HG03439 (cell line): ENCODE measurements at regions not wholly inside any gene's neighbourhood (a gene's known extent, or its start where the extent isn't known, plus 50 kb on each side); places are given as distances from the start of the nearest gene placed in this dataset.
"Not testable (repeated sequence)": the region's sequence is repeated elsewhere in the genome, so short reads cannot be mapped to it uniquely, and the experiment has no call there.

Experiments used
- ATAC-seq: cut with Tn5 transposase; IDR thresholded peaks from one replicate; pipeline ENCODE4 v1.9.1; 2021; ENCODE audit warnings: mild to moderate bottlenecking, moderate library complexity; ENCODE audit not compliant: unreplicated experiment

DNA sequence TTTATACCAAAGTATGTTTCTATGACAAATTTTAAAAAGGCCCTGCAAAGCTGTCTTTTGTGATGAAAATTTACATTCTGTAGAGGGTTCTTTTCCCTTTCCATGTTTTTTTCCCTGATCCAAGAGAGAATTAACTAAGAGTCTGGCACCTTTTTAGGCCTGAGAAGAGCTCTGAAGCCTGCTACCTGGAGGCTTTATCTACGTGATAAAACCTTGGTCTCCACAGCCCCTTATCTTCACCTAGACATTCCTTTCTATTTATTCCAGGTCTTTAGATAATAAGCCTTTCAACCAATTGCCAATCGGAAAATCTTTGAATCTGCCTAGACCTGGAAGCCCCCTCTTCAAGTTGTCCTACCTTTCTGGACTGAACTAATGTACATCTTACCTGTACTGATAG lies 774.1 kb upstream of the LRRTM1 start:
- no peak for ATAC-seq

DNA sequence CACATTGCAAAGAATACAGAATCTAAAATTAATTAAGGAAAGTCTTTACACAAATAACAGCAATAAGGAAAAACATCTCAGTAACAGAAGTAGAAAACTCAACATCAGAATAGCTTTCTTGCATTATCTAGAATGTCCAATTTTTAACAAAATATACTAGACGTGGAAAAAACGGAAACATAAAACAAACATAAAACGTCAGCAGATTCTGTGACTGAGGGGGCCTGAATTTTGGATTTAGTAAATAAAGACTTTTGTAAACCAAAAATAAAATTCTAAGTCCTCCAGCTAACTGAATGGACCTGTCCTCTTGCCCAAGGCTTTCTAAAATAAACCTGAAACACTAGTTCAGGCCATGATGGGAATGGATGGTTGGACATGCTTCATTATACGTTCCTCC lies 773.5 kb upstream of the LRRTM1 start:
- ATAC-seq: no peak

DNA sequence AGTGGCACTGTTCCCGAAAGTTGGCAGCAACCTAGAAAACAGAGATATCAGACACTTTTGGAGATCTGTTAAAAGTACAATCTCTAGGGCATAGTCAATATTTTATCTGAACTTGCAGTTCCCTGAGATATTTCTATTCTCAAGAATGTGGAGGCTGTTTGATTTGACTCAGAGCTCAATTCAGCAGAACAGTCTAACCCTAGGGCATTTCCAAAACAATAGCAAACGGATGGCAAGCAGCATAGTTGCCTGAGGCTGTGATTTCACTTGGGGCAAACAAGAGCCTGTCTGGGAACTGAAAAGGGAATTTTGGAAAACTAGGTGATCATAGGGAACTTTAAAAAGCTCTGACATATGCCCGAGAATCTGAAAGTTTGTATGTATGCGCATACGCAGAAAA lies 772.8 kb upstream of the LRRTM1 start:
- ATAC-seq: no peak

DNA sequence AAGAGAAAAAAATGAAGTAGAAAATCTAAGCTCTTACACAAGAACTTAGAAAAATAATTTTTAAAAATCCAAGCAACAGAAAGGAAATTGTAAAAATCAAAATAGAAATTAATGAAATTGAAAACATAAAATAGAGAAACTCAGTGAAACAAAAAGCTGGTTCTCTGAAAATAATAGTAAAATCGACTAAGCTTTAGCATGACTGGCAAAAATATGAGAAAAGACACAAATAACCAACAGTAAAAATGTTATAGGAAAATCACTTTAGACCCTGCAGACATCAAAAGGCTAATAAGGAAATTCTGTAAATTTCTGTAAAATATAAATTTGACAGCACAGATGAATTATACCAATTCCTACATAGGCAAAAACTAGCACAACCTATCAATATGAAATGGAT lies 768.9 kb upstream of the LRRTM1 start:
- no peak for ATAC-seq

DNA sequence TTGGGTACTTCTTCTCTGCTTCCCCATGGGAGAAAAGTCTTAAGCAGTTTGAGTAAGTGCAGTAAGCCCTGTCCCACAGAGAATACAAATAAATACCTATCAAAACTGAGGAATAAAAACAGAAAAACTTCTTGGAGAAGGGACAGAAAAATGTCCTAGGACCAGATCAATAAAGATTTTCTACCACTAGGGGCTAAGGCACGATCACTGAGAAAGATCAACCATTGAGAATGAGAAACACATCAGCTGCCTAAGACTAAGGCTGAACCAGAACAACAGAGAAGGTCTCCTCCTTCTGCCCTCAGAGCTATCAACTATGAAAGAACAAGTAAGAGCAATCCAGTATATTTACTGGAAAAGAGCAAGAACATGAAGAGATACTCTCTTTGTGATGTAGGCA lies 763.6 kb upstream of the LRRTM1 start:
- ATAC-seq: no peak

DNA sequence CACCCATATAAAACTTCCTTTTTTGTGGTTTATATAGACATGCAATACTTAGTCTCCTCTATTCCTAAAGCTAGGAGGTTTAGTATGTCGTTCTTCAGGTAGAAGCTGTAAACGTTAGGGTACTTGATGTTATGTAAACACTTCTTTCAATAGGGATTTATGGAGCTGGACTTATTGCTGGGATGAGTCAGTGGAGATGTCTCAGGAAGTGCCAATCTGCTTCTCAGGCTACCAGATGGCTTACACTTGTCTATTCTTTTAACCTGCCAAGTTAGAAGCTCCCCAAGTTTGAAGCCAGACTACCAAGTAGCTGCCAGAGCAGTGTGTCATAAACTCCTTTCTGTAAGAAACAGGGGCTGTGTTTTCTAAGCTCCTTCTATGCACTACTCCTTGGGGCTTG lies 756.5 kb upstream of the LRRTM1 start:
- no peak for ATAC-seq

DNA sequence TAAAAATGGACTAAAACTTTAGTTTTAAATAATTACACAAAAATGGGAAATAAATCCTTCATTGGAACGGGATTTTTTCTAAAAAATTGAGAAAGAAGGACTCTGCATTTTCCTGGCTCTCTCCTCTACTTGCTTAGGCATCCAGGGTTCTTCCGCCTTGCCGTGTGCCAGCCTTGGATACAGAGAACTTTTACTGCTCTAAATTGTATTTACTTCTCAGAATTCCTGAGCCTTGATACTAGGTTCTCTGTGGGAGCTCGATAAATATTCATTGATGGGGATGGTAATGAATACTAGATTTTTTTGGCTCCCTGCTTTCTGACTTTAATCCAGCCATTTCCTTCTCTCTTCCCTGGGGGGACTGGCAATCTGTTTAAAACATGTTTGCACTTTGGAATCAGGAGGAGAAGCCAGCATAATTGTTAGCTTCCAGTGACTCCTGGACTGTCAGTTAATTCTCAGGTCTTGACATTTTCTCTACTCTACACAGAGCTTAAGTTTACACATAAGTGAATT lies 746.1 kb upstream of the LRRTM1 start:
- no peak for ATAC-seq

DNA sequence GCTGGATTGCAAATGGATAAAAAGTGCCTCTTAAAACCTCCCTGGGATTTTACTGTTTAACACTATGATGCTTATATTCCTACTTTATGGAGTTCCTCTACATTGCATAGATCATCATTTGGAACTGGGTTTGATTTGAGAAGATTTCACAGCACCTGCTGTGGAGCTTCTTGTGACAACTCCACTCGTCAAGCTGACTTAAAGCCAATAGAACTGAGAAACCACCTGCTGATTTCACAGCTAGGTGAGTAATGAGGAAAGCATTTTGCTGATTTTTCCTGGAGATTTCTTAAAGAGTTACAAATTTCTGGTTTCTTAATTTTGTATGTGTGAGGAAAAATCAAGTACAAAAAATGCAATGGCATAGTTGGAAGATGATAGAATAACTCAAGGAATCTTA lies 739.1 kb upstream of the LRRTM1 start:
- no peak for ATAC-seq

DNA sequence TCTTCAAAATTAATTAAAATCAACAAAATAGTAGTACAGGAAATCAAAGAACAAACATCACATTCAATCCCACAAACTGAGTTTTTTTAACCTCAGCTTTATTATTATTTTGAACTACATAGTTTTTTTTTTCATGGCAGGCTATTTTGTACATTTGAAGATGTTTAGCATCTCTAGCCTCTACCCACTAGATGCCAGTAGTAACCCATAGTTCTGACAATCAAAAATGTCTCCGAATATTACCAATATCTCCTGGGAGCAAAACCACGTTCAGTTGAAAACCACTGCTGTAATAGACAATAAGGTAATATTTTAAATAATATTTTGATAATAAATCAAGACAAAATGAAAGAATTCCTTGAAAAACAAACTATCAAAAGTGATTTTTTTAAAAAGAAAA lies 702.6 kb upstream of the LRRTM1 start:
- no peak for ATAC-seq

DNA sequence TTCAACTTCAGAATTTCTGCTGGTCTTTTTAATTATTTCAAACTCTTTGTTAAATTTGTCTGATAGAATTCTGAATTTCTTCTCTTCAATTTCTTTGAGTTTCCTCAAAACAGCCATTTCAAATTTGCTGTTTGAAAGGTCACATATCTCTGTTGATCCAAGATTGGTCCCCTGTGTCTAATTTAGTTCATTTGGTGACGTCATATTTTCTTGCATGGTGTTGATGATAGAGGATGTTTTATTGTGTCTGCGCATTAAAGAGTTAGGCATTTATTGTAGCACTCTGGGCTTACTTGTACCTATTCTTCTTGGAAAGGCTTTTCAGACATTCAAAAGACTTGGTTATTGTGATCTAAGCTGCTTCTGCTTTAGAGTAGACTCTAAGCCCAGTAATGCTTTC lies 698.4 kb upstream of the LRRTM1 start:
- ATAC-seq: no peak

DNA sequence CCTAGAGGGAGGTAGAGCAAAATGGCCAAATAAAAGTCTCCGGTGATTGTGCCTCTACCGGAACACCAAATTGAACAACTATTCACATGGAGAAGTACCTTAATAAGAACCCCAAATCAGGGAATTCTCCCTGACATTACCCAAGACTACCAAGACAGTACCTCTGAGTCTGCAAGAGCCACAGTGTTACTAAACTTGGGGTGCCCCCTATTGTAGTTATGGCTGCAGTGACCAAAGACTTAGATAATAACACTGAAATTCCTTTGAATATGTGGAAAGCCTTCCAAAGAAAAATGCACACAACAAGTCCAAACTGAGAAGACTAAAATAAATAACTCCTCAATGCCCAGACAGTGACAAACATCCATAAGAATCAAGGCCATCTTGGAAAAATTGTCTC lies 682.9 kb upstream of the LRRTM1 start:
- ATAC-seq: no peak

DNA sequence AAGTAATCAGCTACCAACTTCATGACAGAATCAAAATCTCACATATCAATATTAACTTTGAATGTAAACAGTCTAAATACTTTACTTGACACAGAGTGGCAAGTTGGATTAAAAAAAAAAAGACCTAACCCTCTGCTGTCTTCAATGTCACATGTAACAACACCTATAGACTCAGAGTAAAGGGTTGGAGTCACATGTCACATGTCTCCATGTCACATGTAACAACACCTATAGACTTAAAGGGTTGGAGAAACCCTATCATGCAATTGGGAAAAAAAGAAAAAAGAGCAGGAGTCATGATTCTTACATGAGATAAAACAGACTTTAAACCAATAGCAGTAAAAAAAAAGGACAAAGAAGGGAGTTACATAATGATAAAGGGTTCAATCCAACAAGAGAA lies 665.3 kb upstream of the LRRTM1 start:
- no peak for ATAC-seq

DNA sequence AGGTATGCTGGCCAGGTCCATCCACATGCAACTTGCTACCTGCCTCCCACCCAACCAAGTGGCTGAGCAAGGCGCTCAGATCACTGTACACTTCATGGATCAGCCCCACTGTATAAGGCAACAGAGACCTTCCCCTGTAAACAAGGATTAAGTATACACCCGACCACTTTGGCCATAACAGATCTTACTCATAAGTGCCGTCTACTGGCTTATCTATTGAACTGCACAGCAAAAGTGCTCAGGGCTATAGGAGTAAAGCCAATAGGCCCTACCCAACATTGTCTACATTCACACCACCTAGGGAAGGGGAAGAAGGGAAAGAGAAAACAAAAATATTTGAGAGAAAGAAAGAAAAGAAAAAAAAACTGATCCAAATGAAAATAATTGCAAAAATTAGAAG lies 663.9 kb upstream of the LRRTM1 start:
- no peak for ATAC-seq

DNA sequence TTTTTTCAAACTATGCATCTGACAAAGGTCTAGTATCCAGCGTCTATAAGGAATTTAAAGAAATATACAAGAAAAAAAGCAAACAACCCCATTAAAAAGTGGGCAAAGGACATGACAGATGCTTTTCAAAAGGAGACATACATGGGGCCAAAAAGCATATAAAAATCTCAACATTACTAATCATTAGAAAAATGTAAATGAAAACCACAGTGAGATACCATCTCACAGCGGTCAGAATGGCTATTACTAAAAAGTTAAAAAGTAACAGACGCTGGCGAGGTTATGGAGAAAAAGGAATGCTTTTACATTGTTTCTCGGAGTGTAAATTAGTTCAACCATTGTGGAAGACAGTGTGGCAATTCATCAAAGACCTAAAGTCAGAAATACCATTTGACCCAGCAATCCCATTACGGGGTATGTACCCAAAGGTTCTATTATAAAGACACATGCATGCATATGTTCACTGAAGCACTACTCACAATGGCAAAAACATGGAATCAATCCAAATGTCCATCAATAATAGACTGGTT lies 643.1 kb upstream of the LRRTM1 start:
- no peak for ATAC-seq

DNA sequence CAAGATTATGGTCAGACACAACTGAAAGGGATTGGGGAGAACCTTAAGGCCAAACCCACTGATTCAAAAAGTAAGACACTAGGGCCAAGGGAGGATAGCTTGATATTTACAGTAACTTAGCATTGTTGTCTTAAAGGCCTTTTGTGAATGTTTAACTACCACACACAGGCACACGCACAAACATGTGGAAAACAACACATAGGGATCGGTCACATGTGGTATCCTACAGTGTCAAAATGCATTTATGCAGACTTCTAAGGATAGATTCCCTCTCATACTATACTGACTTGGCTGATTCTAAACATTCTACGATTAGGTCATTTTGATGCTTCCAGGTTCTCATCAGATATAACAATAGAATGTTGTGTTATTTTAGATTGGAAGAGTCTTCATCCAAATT lies 638.9 kb upstream of the LRRTM1 start:
- ATAC-seq: no peak

DNA sequence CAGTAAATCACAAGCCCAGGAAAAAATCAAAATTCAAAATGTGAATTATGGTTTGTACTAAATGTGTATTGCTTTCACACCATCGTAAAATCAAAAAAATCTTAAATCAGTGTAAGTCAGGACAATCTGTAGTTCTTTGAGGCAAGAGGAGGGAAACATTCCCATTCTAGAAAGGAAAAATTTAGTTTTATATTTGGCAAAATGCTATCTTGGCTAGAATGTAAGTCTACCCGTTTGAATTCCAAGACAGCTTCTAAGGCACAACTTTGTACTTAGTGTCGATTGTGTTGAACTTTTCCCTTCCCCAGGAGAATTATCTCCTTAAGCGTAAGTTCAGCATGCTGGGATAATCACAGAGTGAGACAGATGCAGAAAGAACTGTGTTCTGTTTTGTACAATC lies 638.2 kb upstream of the LRRTM1 start:
- ATAC-seq: no peak

DNA sequence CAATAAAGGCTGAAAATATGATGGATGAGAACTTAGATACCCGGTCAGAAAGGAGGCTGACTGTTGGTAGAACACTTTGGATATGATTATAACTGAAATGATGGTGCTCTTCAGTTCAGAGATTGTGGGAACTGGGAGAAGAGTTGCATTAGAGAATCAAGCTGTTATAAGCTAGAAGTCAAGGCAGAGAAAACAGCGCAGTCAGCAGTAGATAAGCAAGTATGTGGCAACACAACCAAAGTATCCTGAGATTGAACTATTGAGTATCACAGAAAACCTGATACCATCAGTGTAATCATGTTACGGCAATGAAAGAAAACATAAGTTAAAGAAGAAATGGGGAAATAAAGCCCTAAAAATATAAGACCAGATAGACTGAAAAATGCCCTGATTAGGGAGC lies 633.9 kb upstream of the LRRTM1 start:
- ATAC-seq: no peak

DNA sequence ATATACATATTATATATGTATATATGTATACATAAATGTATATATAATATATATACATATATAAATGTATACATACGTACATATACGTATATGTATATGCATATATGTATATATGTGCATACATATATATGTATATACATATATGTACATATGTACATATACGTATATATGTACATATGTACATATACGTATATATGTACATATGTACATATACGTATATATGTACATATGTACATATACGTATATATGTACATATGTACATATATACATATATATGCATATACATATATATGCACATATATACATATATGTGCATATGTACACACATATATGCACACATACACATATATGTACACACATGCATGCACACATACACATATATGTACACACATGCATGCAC lies 627.3 kb upstream of the LRRTM1 start:
- ATAC-seq: not testable (repeated sequence)

DNA sequence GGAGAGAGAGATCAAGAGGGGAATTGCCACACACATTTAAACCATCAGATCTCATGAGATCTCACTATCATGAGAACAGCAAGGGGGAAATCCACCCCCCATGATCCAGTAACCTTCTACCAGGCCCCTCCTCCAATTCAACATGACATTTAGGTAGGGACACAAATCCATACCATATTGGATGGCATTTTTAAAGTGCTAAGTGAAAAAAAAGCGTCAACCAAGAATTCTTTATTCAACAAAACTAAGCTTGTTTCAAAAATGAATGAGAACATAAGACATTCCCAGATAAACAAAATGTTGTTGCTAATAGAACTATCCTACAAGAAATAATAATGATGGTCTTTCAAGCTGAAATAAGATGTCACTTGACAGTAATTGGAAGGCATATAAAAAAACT lies 626.2 kb upstream of the LRRTM1 start:
- no peak for ATAC-seq

DNA sequence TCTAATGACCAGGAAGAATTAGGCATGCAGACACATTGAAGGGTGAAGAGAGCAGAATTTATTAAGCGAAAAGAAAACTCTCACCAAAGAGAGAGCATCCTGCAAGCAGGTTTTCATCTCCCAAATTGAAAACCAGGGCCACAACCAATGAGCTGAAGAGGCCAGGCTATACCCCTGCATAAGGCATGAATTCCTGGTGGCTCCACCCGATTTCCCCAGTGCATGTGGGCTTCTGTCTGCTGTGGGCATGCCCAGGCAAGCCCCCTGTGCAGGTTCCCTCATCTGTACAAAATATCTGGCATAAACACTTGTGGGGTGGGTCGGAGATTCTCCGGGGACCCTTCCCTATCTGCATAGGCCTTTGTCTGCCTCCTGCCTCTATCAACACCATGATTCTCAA lies 621.6 kb upstream of the LRRTM1 start:
- ATAC-seq: no peak

DNA sequence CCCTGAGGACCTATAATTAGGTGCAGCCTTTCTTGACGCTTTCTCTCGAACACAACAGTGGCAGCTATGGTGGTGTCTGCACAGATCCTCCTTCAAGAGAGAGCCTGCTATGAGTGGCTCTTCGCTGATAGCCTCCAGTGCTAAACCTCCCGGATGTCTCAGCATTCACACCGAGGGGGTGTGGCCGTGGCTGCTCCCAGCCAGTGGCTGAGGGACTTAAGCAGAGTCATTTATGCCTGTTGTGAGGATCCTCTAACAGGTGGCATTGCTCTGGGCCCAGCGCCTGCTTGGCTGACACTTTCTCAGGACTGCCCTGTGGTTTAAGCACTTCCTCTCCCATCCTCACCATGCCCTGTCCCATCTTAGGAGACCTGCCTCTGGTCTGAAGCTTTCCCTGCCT lies 592.0 kb upstream of the LRRTM1 start:
- ATAC-seq: no peak

DNA sequence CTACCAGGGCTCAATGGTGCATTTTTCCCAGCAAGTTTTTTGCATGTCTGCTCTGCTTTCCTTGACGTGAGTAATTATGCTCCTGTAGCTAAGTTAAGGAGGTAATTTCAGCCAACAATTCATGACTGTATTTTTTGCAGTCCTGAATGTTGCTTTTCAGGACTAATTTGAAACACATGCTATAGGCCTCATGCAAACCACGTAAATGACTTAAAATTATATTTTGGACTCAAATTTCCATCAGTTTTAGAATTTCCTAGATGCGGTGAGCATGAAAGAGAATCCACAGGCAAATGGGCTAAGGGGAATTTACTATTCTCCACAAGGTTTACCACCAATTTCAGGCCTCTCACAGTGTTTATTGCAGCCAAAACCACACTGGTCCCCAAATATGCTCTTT lies 589.9 kb upstream of the LRRTM1 start:
- ATAC-seq: no peak

DNA sequence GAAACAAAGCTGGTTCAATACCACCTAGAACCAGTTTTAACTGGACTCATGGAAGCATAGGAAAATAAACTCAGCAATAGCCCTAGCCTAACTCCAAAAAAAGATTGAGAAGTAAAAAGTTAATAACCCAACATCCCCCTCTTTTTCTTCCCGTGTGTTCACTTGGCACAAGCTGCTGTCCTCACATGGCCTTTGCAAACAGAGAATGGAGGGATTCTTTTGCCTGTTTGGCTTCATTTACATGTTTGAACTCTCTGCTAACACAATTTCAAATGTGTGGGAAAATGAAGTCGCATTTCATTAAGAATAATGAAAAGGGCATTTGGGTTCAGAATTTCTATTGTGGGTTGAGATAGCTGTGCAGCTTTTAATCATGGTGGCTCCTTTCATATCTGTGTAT lies 589.2 kb upstream of the LRRTM1 start:
- ATAC-seq: no peak

DNA sequence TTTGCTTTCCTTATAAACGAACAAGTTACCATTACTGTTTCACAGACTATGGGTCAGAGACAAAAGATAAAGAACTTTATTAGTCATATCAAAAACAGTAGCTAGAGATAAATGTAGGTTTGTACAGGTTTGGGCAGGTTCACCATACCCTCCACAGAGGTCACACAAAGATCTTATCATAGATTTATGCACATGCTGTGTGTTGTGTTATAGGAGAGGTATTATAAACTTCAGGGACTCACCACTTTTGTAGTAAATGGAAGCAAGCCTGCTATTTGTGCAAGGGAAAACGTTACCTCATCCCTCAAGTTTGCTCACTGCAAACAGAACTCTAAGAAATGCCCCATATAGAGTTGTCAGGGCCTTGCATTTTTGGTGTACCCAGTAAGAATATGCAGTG lies 584.5 kb upstream of the LRRTM1 start:
- no peak for ATAC-seq
